Kidney (tissue), 13 donors: ENCODE measurements at regions not wholly inside any gene's neighbourhood (a gene's known extent, or its start where the extent isn't known, plus 50 kb on each side); places are given as distances from the start of the nearest gene placed in this dataset.

Experiments
- DNase-seq, 5 donors: peaks; one replicate each; pipeline ENCODE4 v3.0.0-alpha.2; 2013 to 2020
- FAIRE-seq: peaks from 2 replicates; lab custom pipeline; 2012; peaks lifted over from hg19 to GRCh38; lab: Jason Lieb, UNC
- H3K27ac ChIP-seq, 2 donors: one replicate each; pipeline ENCODE4 v1.7.0; 2013; ENCODE audit warnings: low read depth in 2 of 2, low read length in 2 of 2, inconsistent platforms in 1 of 2
- H3K27me3 ChIP-seq: one replicate; pipeline ENCODE4 v1.7.1; 2013; ENCODE audit warnings: low read length, inconsistent platforms; ENCODE audit not compliant: control insufficient read depth, insufficient read depth
- H3K36me3 ChIP-seq, 3 donors: one replicate each; pipeline versions ENCODE4 v1.7.0 to v1.7.1; 2013; ENCODE audit warnings: low read length in 3 of 3, control low read depth in 1 of 3, inconsistent platforms in 1 of 3; ENCODE audit not compliant: insufficient read depth in 3 of 3, control insufficient read depth in 2 of 3
- H3K4me1 ChIP-seq, 3 donors: one replicate each; pipeline versions ENCODE4 v1.7.0 to v1.7.1; 2013; ENCODE audit warnings: low read length in 3 of 3, inconsistent platforms in 1 of 3, low read depth in 1 of 3; ENCODE audit not compliant: control insufficient read depth in 2 of 3, insufficient read depth in 2 of 3
- H3K4me3 ChIP-seq, 3 donors: one replicate each; pipeline versions ENCODE4 v1.7.0 to v1.8.1; 2013; ENCODE audit warnings: low read length in 3 of 3, control low read depth in 1 of 3, inconsistent platforms in 1 of 3
- H3K9ac ChIP-seq, 3 donors: one replicate each; pipeline versions ENCODE4 v1.7.0 to v1.7.1; 2013; ENCODE audit warnings: low read length in 3 of 3, control low read depth in 1 of 3, inconsistent platforms in 1 of 3
- H3K9me3 ChIP-seq, 3 donors: one replicate each; pipeline versions ENCODE4 v1.7.0 to v1.7.1; 2013; ENCODE audit warnings: low read length in 3 of 3, control low read depth in 1 of 3, inconsistent platforms in 1 of 3; ENCODE audit not compliant: control insufficient read depth in 2 of 3, insufficient read depth in 1 of 3
- intact Hi-C: fragments of 100-400 bp; cut with DNase I; formaldehyde crosslinking; loops from one replicate; pipeline ENCODE4 v1.11.1; 2022
- TF ChIP-seq, protein P1 (sequence below): IDR thresholded peaks from 3 replicates; pipeline ENCODE4 v1.5.1; 2012; ENCODE audit warnings: mild to moderate bottlenecking, moderate library complexity, borderline replicate concordance; ENCODE audit not compliant: insufficient read depth; ENCODE audit errors: extremely low read depth
- donor health status: control.
- donor health status: control.
- donor health status: control.
- donor health status: control.
- donor health status: control.
- donor health status: DM: yes; HTN: yes; CAD: no.
- donor health status: Normal renal cell carcinoma (clear cell type).

DNA sequence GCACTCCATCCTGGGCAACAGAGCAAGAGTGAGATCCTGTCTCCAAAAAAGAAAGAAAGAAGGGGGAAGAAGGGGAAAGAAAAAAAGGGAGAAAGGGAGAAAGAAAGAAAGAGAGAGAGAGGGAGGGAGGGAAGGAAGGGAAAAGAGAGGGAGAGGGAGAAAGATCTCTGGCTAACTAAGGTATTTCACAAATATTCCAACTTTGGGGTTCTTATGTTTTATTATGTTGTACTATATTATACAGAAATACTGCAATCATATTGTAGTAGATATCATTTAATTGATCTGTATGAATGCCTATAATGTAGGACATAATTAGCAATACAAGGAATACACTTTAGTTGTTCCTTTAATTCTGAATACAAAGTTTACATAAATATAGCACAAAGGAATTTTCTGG, 70.1 kb upstream of the STAM2 start:
- DNase-seq (no peak), FAIRE-seq (no peak)
- Histone ChIP-seq H3K36me3 (no peaks in the 10 kb centered on the region), H3K9me3 (no peaks in the 10 kb centered on the region), H3K4me1 (no peaks in the 10 kb centered on the region), H3K27ac (no peak overlapping the region), H3K4me3 (no peak overlapping the region), H3K9ac (no peak overlapping the region), H3K27me3 (no peaks in the 10 kb centered on the region)
- intact Hi-C loops: no loop called here
- TF ChIP-seq, protein P1, sequence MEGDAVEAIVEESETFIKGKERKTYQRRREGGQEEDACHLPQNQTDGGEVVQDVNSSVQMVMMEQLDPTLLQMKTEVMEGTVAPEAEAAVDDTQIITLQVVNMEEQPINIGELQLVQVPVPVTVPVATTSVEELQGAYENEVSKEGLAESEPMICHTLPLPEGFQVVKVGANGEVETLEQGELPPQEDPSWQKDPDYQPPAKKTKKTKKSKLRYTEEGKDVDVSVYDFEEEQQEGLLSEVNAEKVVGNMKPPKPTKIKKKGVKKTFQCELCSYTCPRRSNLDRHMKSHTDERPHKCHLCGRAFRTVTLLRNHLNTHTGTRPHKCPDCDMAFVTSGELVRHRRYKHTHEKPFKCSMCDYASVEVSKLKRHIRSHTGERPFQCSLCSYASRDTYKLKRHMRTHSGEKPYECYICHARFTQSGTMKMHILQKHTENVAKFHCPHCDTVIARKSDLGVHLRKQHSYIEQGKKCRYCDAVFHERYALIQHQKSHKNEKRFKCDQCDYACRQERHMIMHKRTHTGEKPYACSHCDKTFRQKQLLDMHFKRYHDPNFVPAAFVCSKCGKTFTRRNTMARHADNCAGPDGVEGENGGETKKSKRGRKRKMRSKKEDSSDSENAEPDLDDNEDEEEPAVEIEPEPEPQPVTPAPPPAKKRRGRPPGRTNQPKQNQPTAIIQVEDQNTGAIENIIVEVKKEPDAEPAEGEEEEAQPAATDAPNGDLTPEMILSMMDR: no peak

GRCh38 chr2:152246686-152247336, 71.2 kb upstream of the STAM2 start:
- no peaks in the 10 kb centered on the region for H3K9me3 ChIP-seq
- TF ChIP-seq, protein P1: no peak
- intact Hi-C loops: no loop called here

DNA sequence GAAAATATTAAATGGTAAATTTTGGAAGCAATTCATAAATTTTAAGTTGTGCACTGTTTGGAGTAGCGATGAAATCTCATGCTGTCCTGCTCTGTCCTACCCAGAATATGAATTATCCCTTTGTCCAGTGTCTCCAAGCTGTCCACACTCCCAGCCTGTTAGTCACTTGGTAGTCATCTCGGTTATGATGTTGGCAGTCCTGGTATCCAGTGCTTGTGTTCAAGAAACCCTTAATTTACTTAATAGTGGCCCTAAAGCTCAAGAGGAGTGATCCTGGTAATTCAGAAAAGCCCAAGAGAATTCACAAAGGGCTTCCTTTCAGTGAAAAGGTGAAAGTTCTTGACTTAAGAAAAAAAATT, 71.8 kb upstream of the STAM2 start:
- no peak overlapping the region for H3K4me3 ChIP-seq
- H3K27ac ChIP-seq: no peak overlapping the region
- H3K27me3 ChIP-seq: no peaks in the 10 kb centered on the region
- intact Hi-C loops: no loop called here
- H3K36me3 ChIP-seq: no peaks in the 10 kb centered on the region
- H3K9me3 ChIP-seq: no peaks in the 10 kb centered on the region
- TF ChIP-seq, protein P1: no peak
- H3K9ac ChIP-seq: no peak overlapping the region
- FAIRE-seq (no peak), DNase-seq (no peak)
- no peaks in the 10 kb centered on the region for H3K4me1 ChIP-seq

More at GRCh38 chr2:152246686-152247336, 71.2 kb upstream of the STAM2 start:
- H3K27me3 ChIP-seq: no peaks in the 10 kb centered on the region
- no peaks in the 10 kb centered on the region for H3K4me1 ChIP-seq
- no peak overlapping the region for H3K4me3 ChIP-seq
- no peak overlapping the region for H3K9ac ChIP-seq
- DNase-seq: no peak
- H3K27ac ChIP-seq: no peak overlapping the region
- no peak for FAIRE-seq
- no peaks in the 10 kb centered on the region for H3K36me3 ChIP-seq
